GM18861 (cell line): ENCODE measurements at regions not wholly inside any gene's neighbourhood (a gene's known extent, or its start where the extent isn't known, plus 50 kb on each side); places are given as distances from the start of the nearest gene placed in this dataset.
A peak's percentile ranks its signal among the peaks of the same experiment; 100 is the strongest.
"Not testable (repeated sequence)": the region's sequence is repeated elsewhere in the genome, so short reads cannot be mapped to it uniquely, and the experiment has no call there.

ENCODE experiments used
- ATAC-seq: cut with Tn5 transposase; IDR thresholded peaks from one replicate; pipeline ENCODE4 v1.9.1; 2021; ENCODE audit not compliant: unreplicated experiment

- peak; percentile 97 for ATAC-seq
These were observed 65.6 kb downstream of the UFM1 start for GRCh38 chr13:38415233-38415632.

DNA sequence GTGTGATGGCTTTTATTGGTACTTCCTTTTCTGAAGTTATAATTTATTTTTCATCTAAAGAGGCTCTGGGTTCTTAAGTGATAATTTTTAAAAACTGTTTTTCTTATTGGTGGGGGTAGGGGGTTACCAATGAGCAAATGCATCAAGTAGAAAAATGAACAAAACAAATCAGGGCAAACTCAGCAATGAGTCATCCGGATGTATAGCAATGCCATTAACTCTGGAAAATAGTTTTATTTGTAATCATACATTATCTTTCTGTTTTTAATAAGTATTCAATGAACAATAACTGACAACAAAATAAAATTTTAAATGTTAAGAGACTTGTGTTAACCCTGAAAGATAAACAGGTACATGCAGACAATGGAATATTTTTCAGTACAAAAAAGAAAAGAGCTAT is 67.6 kb downstream of the UFM1 start:
- no peak for ATAC-seq

DNA sequence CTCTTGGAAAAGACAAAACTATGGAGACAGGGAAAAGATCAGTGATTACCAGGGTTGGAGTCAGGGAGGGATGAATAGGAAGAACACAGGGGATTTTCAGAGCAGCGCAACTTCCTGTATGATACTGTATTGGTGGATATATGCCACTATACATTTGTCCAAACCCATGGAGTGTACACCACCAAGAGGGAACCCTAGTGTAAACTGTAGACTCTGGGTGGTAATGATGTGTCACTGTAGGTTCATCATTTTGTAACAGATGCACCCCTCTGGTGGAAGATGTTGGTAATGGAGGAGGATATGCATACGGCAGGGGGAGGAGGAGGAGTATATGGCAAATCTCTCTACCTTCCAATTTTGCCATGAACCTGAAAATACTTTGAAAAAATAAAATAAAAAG is 68.1 kb downstream of the UFM1 start:
- ATAC-seq: peak; percentile 53

DNA sequence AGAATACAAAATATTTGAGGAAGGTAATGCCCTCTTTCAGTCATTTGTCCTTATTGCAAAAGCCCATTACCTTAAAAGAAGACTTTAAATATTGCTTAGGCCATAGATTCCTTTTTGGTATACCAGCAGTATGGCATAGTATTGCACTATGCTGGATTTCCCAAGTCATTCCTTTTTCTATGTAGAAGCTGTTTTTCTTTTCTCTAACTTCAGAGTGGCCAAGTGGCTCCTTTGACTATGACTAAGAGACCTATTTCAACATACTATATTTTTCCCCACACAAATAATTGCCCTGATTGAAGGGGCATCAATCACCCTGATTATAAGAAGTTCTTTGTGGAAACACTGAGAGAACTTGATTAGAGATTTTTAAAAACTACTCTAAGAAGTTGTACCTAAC is 68.6 kb downstream of the UFM1 start:
- no peak for ATAC-seq

DNA sequence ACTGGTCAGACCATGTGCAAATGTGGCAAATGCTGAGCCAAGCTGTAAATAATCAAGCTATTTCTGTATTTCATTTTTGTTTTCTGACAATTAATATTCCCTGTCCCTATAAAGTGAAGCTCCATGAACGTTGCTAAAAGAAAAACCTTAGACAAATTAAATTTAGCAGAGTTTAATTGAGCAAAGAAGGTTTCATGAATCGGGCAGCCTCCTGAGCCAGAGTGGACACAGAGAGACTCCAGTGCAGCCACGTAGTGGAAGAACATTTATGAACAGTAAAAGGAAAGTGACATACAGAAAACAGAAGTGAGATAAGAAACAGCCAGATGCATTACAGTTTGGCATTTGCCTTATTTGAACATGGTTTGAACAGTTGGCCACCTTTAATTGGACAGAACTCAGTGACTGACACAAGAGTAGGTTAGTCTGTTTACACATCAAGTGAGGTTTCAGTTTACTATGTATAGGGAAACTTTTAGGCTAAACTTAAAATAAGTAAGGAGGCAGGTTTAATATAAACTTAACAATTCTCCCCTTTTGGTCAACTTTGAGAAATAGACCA is 69.7 kb downstream of the UFM1 start:
- no peak for ATAC-seq

GRCh38 chr13:38421590-38422560 is 72.2 kb downstream of the UFM1 start:
- ATAC-seq: no peak

DNA sequence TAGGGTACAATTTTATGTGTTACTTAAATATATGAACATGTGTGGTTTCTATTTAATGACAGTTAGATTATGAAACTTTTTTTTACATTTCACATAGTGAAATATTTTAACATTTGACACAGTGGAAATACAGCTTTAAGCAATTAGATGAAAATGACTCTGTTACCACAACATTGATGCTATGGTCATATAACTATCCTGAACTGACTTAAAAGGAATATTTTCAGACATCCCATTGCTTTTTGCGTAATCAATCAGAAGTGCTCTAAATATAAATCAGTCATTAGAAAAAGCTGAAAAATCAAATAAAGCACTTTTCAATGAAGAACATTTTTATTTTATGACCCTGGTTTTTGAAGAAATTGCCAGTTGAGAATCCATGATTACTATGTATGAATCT is 80.3 kb downstream of the UFM1 start:
- ATAC-seq: no peak

DNA sequence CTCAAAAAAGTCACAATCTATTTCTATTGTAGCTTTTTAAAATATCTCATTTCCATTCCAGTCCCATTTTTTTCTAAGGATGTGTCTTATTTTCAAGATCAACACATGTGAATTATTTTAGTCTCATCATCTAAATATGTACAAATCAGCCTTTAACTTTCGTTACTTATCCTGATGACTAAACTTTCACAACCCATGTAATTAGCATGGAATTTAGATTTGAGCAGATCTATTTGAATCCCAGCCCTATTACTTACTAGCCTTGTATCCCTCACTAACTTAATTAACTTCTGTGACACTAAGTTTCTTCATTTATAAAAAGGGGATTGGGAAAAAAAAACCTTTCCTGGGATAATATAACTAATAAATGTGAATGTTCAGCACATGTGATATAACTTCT is 81.1 kb downstream of the UFM1 start:
- no peak for ATAC-seq

GRCh38 chr13:38440666-38441065 is 91.0 kb downstream of the UFM1 start:
- no peak for ATAC-seq

- ATAC-seq: no peak
These were observed 95.3 kb downstream of the UFM1 start for GRCh38 chr13:38444904-38445303.

DNA sequence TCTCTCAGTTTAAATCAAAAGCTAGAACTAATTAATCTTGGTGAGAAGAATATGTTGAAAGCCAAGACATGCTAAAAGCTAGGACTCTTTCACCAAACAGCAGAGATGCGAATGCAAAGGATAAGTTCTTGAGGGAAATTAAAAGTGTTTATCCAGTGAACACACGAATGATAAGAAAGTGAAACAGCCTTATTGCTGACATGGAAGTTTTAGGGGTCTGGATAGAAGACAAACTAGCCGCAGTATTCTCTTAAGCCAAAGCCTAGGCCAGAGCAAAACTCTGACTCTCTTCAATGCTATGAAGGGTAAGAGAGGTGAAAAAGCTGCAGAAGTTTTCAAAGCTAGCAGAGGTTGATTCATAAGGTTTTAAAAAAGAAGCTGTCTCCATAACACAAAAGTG is 103.0 kb downstream of the UFM1 start:
- no peak for ATAC-seq

- ATAC-seq: no peak
These were observed 113.0 kb downstream of the UFM1 start for GRCh38 chr13:38462605-38463004.

DNA sequence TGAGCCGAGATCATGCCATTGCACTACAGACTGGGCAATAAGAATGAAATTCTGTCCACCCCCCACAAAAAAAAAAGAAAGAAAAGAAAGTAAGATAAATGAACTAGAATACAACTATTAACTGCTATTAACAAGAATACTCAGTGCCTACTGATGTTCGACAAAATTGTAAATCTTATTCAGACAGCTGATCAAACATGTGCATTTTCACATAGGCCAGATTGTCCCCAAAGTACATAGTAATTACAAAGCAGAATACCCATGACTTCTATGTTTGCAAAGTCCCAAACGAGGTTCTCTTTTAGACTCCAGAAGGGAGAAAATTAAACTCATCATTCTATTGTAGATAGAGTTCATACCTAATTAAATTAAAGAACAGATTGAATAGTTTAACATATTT is 113.4 kb downstream of the UFM1 start:
- no peak for ATAC-seq

DNA sequence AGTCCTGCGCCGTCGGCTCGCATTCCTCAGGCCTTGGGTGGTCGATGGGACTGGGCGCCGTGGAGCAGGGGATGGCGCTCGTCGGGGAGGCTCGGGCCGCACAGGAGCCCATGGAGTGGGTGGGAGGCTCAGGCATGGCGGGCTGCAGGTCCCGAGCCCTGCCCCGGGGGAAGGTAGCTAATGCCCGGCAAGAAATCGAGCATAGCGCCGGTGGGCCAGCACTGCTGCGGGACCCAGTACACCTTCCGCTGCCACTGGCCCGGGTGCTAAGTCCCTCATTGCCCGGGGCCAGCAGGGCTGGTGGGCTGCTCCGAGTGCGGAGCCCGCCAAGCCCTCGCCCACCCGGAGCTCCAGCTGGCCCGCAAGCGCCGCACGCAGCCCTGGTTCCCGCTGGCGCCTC is 122.8 kb downstream of the UFM1 start:
- ATAC-seq: not testable (repeated sequence)

DNA sequence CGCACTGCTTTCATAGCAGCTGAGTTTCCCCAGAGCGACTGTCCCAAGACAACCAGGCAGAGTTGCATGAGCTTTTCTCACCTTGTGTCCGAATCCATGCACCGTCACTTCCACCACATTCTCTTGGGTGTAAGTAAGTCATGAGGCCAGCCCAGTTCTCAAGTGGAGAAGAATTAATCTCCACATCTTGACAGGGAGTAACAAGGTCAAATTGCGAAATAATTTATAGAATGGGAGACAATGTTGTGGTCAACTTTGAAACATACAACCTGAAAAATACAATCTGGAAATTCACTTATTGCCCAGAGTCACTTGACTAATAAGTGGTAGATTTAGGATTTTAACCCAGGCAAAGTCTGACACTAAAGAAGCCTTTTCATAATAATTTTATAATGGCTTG is 123.7 kb downstream of the UFM1 start:
- no peak for ATAC-seq

DNA sequence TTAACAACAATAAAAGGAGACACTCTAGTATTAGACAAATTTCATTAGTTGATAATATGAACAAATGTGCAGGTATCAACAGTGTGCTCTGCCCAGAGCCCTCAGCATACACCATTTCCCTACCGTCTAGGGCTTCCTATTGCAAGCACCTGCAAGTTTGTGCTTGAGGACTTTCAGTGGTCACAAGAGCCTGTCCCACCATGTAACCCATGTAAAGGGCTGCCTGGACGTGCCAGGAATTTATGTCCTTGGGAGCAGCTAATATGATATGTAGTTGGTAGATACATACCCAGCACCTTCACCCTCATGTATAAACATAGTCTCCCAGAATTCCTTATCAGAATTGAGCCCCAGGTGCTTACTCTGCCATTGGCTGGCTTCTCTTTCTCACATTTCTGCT is 128.0 kb downstream of the UFM1 start:
- no peak for ATAC-seq

GRCh38 chr13:38483623-38484022 is 134.0 kb downstream of the UFM1 start:
- peak; percentile 84 for ATAC-seq

DNA sequence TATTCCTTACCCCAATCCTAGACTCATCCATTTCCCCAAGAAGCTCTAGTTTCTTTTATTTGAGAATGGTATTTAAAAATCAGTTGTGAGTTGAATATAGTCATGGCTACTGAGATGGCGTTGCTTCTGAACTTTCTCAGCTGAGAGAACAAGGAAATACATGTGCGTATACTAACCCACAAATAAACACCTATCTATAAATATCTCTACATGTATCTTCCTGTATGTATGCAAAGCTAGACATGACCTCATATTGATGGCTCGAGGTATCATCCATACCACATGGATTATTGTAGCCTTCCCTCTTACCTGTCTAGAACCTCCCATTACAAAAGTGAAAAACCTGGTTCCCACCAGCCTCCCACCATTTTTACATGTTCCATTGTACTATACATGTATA is 141.0 kb downstream of the UFM1 start:
- no peak for ATAC-seq

GRCh38 chr13:38494445-38494844 is 144.8 kb downstream of the UFM1 start:
- ATAC-seq: no peak

- no peak for ATAC-seq
These were observed 147.3 kb downstream of the UFM1 start for GRCh38 chr13:38496917-38497316.

GRCh38 chr13:38498271-38498670 is 148.6 kb downstream of the UFM1 start:
- ATAC-seq: no peak

DNA sequence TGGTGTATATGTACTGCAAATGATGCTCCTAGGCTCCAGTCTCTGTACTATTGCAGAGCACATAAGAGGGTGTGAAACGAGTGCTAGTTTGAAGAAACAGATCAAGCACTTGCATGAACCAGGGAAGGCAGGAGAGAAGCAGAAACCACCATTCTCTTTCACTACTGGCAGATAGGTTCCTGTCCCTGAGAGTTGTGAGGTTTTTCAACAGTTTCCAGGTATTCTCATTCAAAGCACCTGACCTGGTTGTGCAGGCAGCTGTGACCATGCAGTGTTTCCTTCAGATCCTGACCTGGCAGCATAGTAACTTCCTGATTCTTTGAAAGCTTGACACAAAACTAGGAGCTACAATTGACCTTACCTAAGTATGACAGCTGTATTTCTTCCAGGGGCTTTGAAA is 164.9 kb downstream of the UFM1 start:
- no peak for ATAC-seq

- ATAC-seq: no peak
These were observed 168.5 kb upstream of the FREM2 start for GRCh38 chr13:38518328-38518727.
